ENCODE measurements at regions not wholly inside any gene's neighbourhood (a gene's known extent, or its start where the extent isn't known, plus 50 kb on each side); places are given as distances from the start of the nearest gene placed in this dataset.

- Mint-ChIP-seq H3K4me1 (ENCODE audit: low read depth) (peaks cover 11% of the 10 kb centered on the region), H3K9me3 (ENCODE audit: low read depth) (no peaks in the 10 kb centered on the region), H3K4me3 (ENCODE audit: low read depth) (no peak overlapping the region), H3K27me3 (peaks cover 35% of the 10 kb centered on the region), H3K36me3 (ENCODE audit: insufficient read depth) (no peaks in the 10 kb centered on the region), H3K27ac (no peak overlapping the region)
- DNase-seq (ENCODE audit: low spot score, unreplicated experiment) = no peak
- TF ChIP-seq, protein P1, sequence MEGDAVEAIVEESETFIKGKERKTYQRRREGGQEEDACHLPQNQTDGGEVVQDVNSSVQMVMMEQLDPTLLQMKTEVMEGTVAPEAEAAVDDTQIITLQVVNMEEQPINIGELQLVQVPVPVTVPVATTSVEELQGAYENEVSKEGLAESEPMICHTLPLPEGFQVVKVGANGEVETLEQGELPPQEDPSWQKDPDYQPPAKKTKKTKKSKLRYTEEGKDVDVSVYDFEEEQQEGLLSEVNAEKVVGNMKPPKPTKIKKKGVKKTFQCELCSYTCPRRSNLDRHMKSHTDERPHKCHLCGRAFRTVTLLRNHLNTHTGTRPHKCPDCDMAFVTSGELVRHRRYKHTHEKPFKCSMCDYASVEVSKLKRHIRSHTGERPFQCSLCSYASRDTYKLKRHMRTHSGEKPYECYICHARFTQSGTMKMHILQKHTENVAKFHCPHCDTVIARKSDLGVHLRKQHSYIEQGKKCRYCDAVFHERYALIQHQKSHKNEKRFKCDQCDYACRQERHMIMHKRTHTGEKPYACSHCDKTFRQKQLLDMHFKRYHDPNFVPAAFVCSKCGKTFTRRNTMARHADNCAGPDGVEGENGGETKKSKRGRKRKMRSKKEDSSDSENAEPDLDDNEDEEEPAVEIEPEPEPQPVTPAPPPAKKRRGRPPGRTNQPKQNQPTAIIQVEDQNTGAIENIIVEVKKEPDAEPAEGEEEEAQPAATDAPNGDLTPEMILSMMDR (IDR thresholded peaks at IDR 0.05; ENCODE audit: unreplicated experiment) = no peak
Observed at GRCh38 chr2:101574622-101575021, 99.7 kb upstream of the RFX8 start.

DNA sequence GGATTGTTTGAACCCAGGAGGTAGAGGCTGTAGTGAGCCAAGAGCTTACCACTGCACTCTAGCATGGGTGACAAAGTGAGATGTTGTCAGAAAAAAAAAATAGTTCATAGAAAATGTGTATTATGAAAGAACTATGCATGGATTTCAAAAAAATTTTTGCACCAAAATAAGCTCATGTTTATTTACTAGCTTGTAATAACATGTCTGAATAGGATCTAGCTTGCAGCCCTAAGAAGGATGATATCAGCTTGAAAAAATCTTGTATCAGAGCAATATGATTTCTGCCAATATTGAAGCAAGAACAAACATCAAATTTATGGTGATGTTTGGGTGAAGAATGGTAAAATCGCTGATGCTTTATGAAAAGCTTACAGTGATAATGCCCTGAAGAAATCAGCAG lies 97.0 kb upstream of the RFX8 start:
- Mint-ChIP-seq H3K27ac (no peak overlapping the region), H3K4me3 (ENCODE audit: low read depth) (no peak overlapping the region), H3K4me1 (ENCODE audit: low read depth) (peaks cover 18% of the 10 kb centered on the region), H3K36me3 (ENCODE audit: insufficient read depth) (no peaks in the 10 kb centered on the region), H3K9me3 (ENCODE audit: low read depth) (no peaks in the 10 kb centered on the region), H3K27me3 (peaks cover 22% of the 10 kb centered on the region)
- TF ChIP-seq, protein P1 (IDR thresholded peaks at IDR 0.05; ENCODE audit: unreplicated experiment) = no peak
- DNase-seq (ENCODE audit: low spot score, unreplicated experiment) = no peak

GRCh38 chr2:101569886-101570520 lies 95.1 kb upstream of the RFX8 start:
- Mint-ChIP-seq H3K9me3 (ENCODE audit: low read depth) (no peaks in the 10 kb centered on the region), H3K27ac (no peak overlapping the region)

DNA sequence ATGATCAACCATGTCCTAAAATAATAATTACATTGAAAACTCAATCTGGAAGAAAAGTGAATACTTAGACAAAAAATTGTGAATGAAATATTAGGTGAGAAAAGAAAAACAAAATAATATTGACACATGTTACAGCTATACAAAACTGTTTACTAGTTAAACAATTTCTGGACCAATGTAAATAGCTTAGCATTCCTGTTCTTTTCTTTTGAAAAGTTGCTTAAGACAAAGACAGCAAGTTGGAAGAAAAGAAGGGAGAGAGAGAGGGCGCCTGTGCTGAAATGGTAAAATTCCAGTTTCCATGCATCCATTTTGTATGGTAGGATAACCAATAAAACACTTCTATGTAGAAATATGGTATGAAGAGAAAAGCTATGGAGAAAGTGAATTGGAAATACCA lies 94.1 kb upstream of the RFX8 start:
- H3K9me3 Mint-ChIP-seq (ENCODE audit: low read depth) = no peaks in the 10 kb centered on the region
- H3K27me3 Mint-ChIP-seq = peaks cover 37% of the 10 kb centered on the region
- no peak overlapping the region for H3K27ac Mint-ChIP-seq
- TF ChIP-seq, protein P1 (IDR thresholded peaks at IDR 0.05; ENCODE audit: unreplicated experiment) = no peak
- peaks cover 24% of the 10 kb centered on the region for H3K4me1 Mint-ChIP-seq (ENCODE audit: low read depth)
- no peaks in the 10 kb centered on the region for H3K36me3 Mint-ChIP-seq (ENCODE audit: insufficient read depth)
- H3K4me3 Mint-ChIP-seq (ENCODE audit: low read depth) = no peak overlapping the region
- no peak for DNase-seq (ENCODE audit: low spot score, unreplicated experiment)

More at GRCh38 chr2:101569886-101570520, 95.1 kb upstream of the RFX8 start:
- Mint-ChIP-seq H3K36me3 (ENCODE audit: insufficient read depth) (no peaks in the 10 kb centered on the region), H3K27me3 (peaks cover 33% of the 10 kb centered on the region), H3K4me3 (ENCODE audit: low read depth) (no peak overlapping the region), H3K4me1 (ENCODE audit: low read depth) (peaks cover 24% of the 10 kb centered on the region)
- TF ChIP-seq, protein P1 (IDR thresholded peaks at IDR 0.05; ENCODE audit: unreplicated experiment) = no peak
- no peak for DNase-seq (ENCODE audit: low spot score, unreplicated experiment)

DNA sequence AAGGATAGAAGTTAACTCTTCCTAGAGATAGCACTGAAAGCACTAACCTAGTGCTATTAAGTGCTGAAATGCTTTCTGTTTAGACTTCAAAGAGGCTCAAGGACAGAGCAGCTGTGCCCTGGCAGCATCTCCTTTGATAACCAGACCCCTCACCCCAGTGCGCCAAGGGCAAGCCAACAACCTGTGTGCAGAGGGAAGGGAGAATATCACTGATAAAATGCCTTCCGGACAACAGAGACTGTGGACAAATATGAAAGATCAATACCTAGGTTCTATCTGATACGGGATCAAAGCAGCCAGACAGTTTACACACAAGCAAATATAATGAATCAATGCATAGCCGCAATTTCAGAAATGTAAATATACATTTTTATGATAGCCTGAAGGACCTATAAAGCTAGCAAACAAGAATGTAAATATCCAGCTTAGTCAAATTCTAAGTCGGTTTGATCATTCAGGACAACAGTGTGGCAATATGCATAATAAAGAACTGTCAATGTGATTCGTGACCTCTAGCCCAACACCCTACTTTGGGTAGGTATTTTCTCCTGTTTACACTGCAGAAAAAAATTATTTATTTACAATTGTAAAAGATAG lies 91.8 kb upstream of the RFX8 start:
- no peaks in the 10 kb centered on the region for H3K9me3 Mint-ChIP-seq (ENCODE audit: low read depth)
- no peaks in the 10 kb centered on the region for H3K36me3 Mint-ChIP-seq (ENCODE audit: insufficient read depth)
- H3K4me1 Mint-ChIP-seq (ENCODE audit: low read depth) = peaks cover 29% of the 10 kb centered on the region

More for the DNA sequence above, 91.8 kb upstream of the RFX8 start:
- H3K27me3 Mint-ChIP-seq = peaks cover 51% of the 10 kb centered on the region
- TF ChIP-seq, protein P1 (IDR thresholded peaks at IDR 0.05; ENCODE audit: unreplicated experiment) = no peak
- H3K4me3 Mint-ChIP-seq (ENCODE audit: low read depth) = no peak overlapping the region
- H3K27ac Mint-ChIP-seq = no peak overlapping the region
- DNase-seq (ENCODE audit: low spot score, unreplicated experiment) = no peak
